ENCODE measurements at regions not wholly inside any gene's neighbourhood (a gene's known extent, or its start where the extent isn't known, plus 50 kb on each side); places are given as distances from the start of the nearest gene placed in this dataset.

DNA sequence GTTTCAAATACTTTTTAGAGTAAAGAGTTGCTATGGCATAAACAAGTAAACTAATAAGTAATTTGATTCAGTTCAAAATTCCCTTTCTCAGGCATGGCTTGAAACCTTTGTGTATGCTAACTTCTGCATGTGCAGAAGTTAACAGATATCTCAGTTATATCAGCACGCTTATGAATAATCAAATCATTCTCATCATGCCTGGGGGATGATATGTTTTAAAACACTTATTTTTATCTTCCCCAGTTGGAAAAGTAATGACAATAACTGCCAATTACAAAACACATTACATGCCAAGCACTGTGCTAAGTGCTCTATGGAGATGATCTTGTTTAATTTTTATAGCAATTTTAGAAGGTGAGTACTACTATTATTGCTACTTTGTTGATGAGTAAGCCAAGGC, 146.4 kb downstream of the YIPF5 start:
- TF ChIP-seq, protein P1, sequence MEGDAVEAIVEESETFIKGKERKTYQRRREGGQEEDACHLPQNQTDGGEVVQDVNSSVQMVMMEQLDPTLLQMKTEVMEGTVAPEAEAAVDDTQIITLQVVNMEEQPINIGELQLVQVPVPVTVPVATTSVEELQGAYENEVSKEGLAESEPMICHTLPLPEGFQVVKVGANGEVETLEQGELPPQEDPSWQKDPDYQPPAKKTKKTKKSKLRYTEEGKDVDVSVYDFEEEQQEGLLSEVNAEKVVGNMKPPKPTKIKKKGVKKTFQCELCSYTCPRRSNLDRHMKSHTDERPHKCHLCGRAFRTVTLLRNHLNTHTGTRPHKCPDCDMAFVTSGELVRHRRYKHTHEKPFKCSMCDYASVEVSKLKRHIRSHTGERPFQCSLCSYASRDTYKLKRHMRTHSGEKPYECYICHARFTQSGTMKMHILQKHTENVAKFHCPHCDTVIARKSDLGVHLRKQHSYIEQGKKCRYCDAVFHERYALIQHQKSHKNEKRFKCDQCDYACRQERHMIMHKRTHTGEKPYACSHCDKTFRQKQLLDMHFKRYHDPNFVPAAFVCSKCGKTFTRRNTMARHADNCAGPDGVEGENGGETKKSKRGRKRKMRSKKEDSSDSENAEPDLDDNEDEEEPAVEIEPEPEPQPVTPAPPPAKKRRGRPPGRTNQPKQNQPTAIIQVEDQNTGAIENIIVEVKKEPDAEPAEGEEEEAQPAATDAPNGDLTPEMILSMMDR (IDR thresholded peaks at IDR 0.05), result no peak
- TF ChIP-seq ZFX (IDR thresholded peaks at IDR 0.05; ENCODE audit: borderline replicate concordance), result no peak

Data from 22Rv1 (cell line).